T1000 (cell line): ENCODE measurements at regions not wholly inside any gene's neighbourhood (a gene's known extent, or its start where the extent isn't known, plus 50 kb on each side); places are given as distances from the start of the nearest gene placed in this dataset.

ENCODE experiments used
- DNase-seq: peaks from one replicate; lab custom pipeline; 2025; ENCODE audit warnings: mixed read lengths; lab: John Stamatoyannopoulos, UW

- no peak for DNase-seq
These were observed 268.6 kb downstream of the PSAT1 start for GRCh38 chr9:78565481-78565880.

- no peak for DNase-seq
These were observed 269.6 kb downstream of the PSAT1 start for GRCh38 chr9:78566521-78566920.

GRCh38 chr9:78566948-78567675 is 270.2 kb downstream of the PSAT1 start:
- DNase-seq = peak; percentile 4

- no peak for DNase-seq
These were observed 270.8 kb downstream of the PSAT1 start for GRCh38 chr9:78567693-78568092.

GRCh38 chr9:78568774-78569173 is 271.8 kb downstream of the PSAT1 start:
- DNase-seq = no peak

- DNase-seq = no peak
These were observed 275.3 kb downstream of the PSAT1 start for GRCh38 chr9:78572266-78572665.

- DNase-seq = no peak
These were observed 276.3 kb downstream of the PSAT1 start for GRCh38 chr9:78573205-78573604.

GRCh38 chr9:78573669-78574068 is 276.7 kb downstream of the PSAT1 start:
- no peak for DNase-seq

GRCh38 chr9:78574354-78575045 is 277.6 kb downstream of the PSAT1 start:
- no peak for DNase-seq

- DNase-seq = no peak
These were observed 278.2 kb downstream of the PSAT1 start for GRCh38 chr9:78575081-78575480.

- DNase-seq = no peak
These were observed 278.8 kb downstream of the PSAT1 start for GRCh38 chr9:78575771-78576170.

GRCh38 chr9:78577156-78577906 is 280.4 kb downstream of the PSAT1 start:
- no peak for DNase-seq

- no peak for DNase-seq
These were observed 281.1 kb downstream of the PSAT1 start for GRCh38 chr9:78578072-78578471.

- DNase-seq = no peak
These were observed 285.9 kb downstream of the PSAT1 start for GRCh38 chr9:78582821-78583220.

- DNase-seq = no peak
These were observed 287.7 kb downstream of the PSAT1 start for GRCh38 chr9:78584589-78584988.

- no peak for DNase-seq
These were observed 289.0 kb downstream of the PSAT1 start for GRCh38 chr9:78585909-78586308.

GRCh38 chr9:78590068-78590467 is 293.1 kb downstream of the PSAT1 start:
- no peak for DNase-seq

GRCh38 chr9:78592811-78593210 is 295.9 kb downstream of the PSAT1 start:
- DNase-seq = no peak

GRCh38 chr9:78595200-78595945 is 298.4 kb downstream of the PSAT1 start:
- no peak for DNase-seq

GRCh38 chr9:78596346-78596745 is 299.4 kb downstream of the PSAT1 start:
- no peak for DNase-seq

GRCh38 chr9:78598120-78598519 is 301.2 kb downstream of the PSAT1 start:
- DNase-seq = no peak

GRCh38 chr9:78599926-78600325 is 303.0 kb downstream of the PSAT1 start:
- no peak for DNase-seq
